ENCODE measurements at regions not wholly inside any gene's neighbourhood (a gene's known extent, or its start where the extent isn't known, plus 50 kb on each side); places are given as distances from the start of the nearest gene placed in this dataset.

GRCh38 chr9:75289332-75289731, 201.0 kb downstream of the OSTF1 start:
- BruUV-seq (replicated peaks): no TSS peak
- H3K4me3 ChIP-seq (replicated peaks in 1 of 3; ENCODE audit: insufficient read depth in 1 of 3, low read depth in 1 of 3, low read length in 3 of 3): no peak overlapping the region
- no peaks in the 10 kb centered on the region for H3K4me1 ChIP-seq (ENCODE audit: control insufficient read depth, extremely low read depth, insufficient read depth, low read length)
- FAIRE-seq: no peak
- no peak for DNase-seq (ENCODE audit: low read depth, low spot score)
- no peaks in the 10 kb centered on the region for H3K9me3 ChIP-seq (replicated peaks; ENCODE audit: control insufficient read depth, insufficient read depth, low read length)
- no peak for TF ChIP-seq MYC (IDR thresholded peaks at IDR 0.05; ENCODE audit: low read depth, low read length)
- TF ChIP-seq EZH2 (IDR thresholded peaks at IDR 0.05; ENCODE audit: borderline replicate concordance, low read depth, low read length, severe bottlenecking): no peak
- TF ChIP-seq CTCF (IDR thresholded peaks at IDR 0.05; ENCODE audit: extremely low read depth in 1 of 2, insufficient read depth in 1 of 2, low read depth in 1 of 2, low read length in 2 of 2): no peak
- TF ChIP-seq FOS (IDR thresholded peaks at IDR 0.05; ENCODE audit: borderline replicate concordance, insufficient read depth, low read length): no peak
- H3K27me3 ChIP-seq (ENCODE audit: control insufficient read depth in 2 of 2, insufficient read depth in 2 of 2, low read length in 2 of 2): no peaks in the 10 kb centered on the region
- dilution Hi-C loops (cut with MboI; ENCODE audit: extremely low pct_ligation_motif_present, low sequenced_read_pairs) (no loop called here), intact Hi-C loops (cut with micrococcal nuclease) (no loop called here)
- no peak overlapping the region for H3K27ac ChIP-seq (ENCODE audit: insufficient read depth, low read depth, low read length)
- no peaks in the 10 kb centered on the region for H3K79me2 ChIP-seq (ENCODE audit: control insufficient read depth, insufficient read depth, low read length)
- H4K20me1 ChIP-seq (replicated peaks; ENCODE audit: control insufficient read depth, extremely low read depth, insufficient read depth, low read length): no peaks in the 10 kb centered on the region
- ChIA-PET CTCF (interaction anchor here (0.7 kb wide), 1 partner anchor 16 kb away, joined by 3 read pairs; no protein-coding TSS in a partner anchor), POLR2A (no interaction called here)
- H3K9me1 ChIP-seq (replicated peaks; ENCODE audit: control insufficient read depth, extremely low read depth, insufficient read depth, low read length): no peaks in the 10 kb centered on the region
- H3K9ac ChIP-seq (replicated peaks; ENCODE audit: extremely low read depth, insufficient read depth, low read length): no peak overlapping the region
- no peak overlapping the region for H2AFZ ChIP-seq (ENCODE audit: low read depth, low read length)
- H3K4me2 ChIP-seq (ENCODE audit: insufficient read depth, low read length): no peak overlapping the region
- H3K36me3 ChIP-seq (ENCODE audit: control insufficient read depth in 2 of 2, extremely low read depth in 1 of 2, insufficient read depth in 2 of 2, low read length in 2 of 2): no peaks in the 10 kb centered on the region

- DNase-seq (ENCODE audit: low read depth, low spot score) (no peak), FAIRE-seq (no peak)
- BruUV-seq (replicated peaks): no TSS peak
- H3K4me3 ChIP-seq (replicated peaks in 1 of 3; ENCODE audit: insufficient read depth in 1 of 3, low read depth in 1 of 3, low read length in 3 of 3): no peak overlapping the region
- H3K4me1 ChIP-seq (ENCODE audit: control insufficient read depth, extremely low read depth, insufficient read depth, low read length): no peaks in the 10 kb centered on the region
- CTCF ChIA-PET: no interaction called here
- no peak overlapping the region for H3K27ac ChIP-seq (ENCODE audit: insufficient read depth, low read depth, low read length)
- no peaks in the 10 kb centered on the region for H3K9me3 ChIP-seq (replicated peaks; ENCODE audit: control insufficient read depth, insufficient read depth, low read length)
- intact Hi-C loops (cut with micrococcal nuclease): no loop called here
- H3K27me3 ChIP-seq (ENCODE audit: control insufficient read depth in 2 of 2, insufficient read depth in 2 of 2, low read length in 2 of 2): no peaks in the 10 kb centered on the region
- no peaks in the 10 kb centered on the region for H3K36me3 ChIP-seq (ENCODE audit: control insufficient read depth in 2 of 2, extremely low read depth in 1 of 2, insufficient read depth in 2 of 2, low read length in 2 of 2)
- no peak for TF ChIP-seq FOS (IDR thresholded peaks at IDR 0.05; ENCODE audit: borderline replicate concordance, insufficient read depth, low read length)
- TF ChIP-seq MYC (IDR thresholded peaks at IDR 0.05; ENCODE audit: low read depth, low read length): no peak
- TF ChIP-seq MAX (IDR thresholded peaks at IDR 0.05; ENCODE audit: insufficient read depth, insufficient read length): no peak
- no peak for TF ChIP-seq POLR2A (IDR thresholded peaks at IDR 0.05; ENCODE audit: low read depth, low read length)
- TF ChIP-seq GATA2 (IDR thresholded peaks at IDR 0.05; ENCODE audit: insufficient read depth, insufficient read length, low read depth, low read length): no peak
- no peak for TF ChIP-seq JUN (IDR thresholded peaks at IDR 0.05; ENCODE audit: borderline replicate concordance, insufficient read depth, insufficient read length, low read depth)
- no peak for TF ChIP-seq CTCF (IDR thresholded peaks at IDR 0.05; ENCODE audit: extremely low read depth in 1 of 2, insufficient read depth in 1 of 2, low read depth in 1 of 2, low read length in 2 of 2)
- TF ChIP-seq POLR2AphosphoS5 (IDR thresholded peaks at IDR 0.05; ENCODE audit: insufficient read depth, low read depth, low read length): no peak
- TF ChIP-seq EZH2 (IDR thresholded peaks at IDR 0.05; ENCODE audit: borderline replicate concordance, low read depth, low read length, severe bottlenecking): no peak
- H3K9me1 ChIP-seq (replicated peaks; ENCODE audit: control insufficient read depth, extremely low read depth, insufficient read depth, low read length): no peaks in the 10 kb centered on the region
- POLR2A ChIA-PET: no interaction called here
- H3K79me2 ChIP-seq (ENCODE audit: control insufficient read depth, insufficient read depth, low read length): no peaks in the 10 kb centered on the region
- dilution Hi-C loops (cut with MboI; ENCODE audit: extremely low pct_ligation_motif_present, low sequenced_read_pairs): no loop called here
- H4K20me1 ChIP-seq (replicated peaks; ENCODE audit: control insufficient read depth, extremely low read depth, insufficient read depth, low read length): no peaks in the 10 kb centered on the region
- no peak overlapping the region for H2AFZ ChIP-seq (ENCODE audit: low read depth, low read length)
- no peak overlapping the region for H3K9ac ChIP-seq (replicated peaks; ENCODE audit: extremely low read depth, insufficient read depth, low read length)
- no peak overlapping the region for H3K4me2 ChIP-seq (ENCODE audit: insufficient read depth, low read length)
Observed at GRCh38 chr9:75299324-75299723, 211.0 kb downstream of the OSTF1 start.
